Forelimb muscle (tissue), 1 donor: ENCODE measurements at regions not wholly inside any gene's neighbourhood (a gene's known extent, or its start where the extent isn't known, plus 50 kb on each side); places are given as distances from the start of the nearest gene placed in this dataset.

ENCODE experiments used
- DNase-seq: peaks from one replicate; pipeline ENCODE4 v3.0.0-alpha.2; 2013; ENCODE audit warnings: low read depth

- no peak for DNase-seq
Measured at GRCh38 chr7:95668504-95669018, 72.2 kb upstream of the PDK4 start.

GRCh38 chr7:95662987-95663386 lies 66.7 kb upstream of the PDK4 start:
- no peak for DNase-seq

- no peak for DNase-seq
Measured at GRCh38 chr7:95660023-95660434, 63.7 kb upstream of the PDK4 start.

- no peak for DNase-seq
Measured at GRCh38 chr7:95658676-95659075, 62.4 kb upstream of the PDK4 start.

- no peak for DNase-seq
Measured at GRCh38 chr7:95649546-95649945, 53.2 kb upstream of the PDK4 start.

GRCh38 chr7:95646350-95646749 lies 50.0 kb upstream of the PDK4 start:
- no peak for DNase-seq
